Immature natural killer cell (primary cell): ENCODE measurements at regions not wholly inside any gene's neighbourhood (a gene's known extent, or its start where the extent isn't known, plus 50 kb on each side); places are given as distances from the start of the nearest gene placed in this dataset.

Experiments used
- DNase-seq, 3 donors: peaks; one replicate each; pipeline ENCODE4 v3.0.0; 2022; ENCODE audit warnings: mixed read lengths in 1 of 3
- H3K27ac Mint-ChIP-seq, 6 donors: one replicate each; pipeline ENCODE4 v1.8.0; 2020; ENCODE audit warnings: mixed read lengths in 6 of 6, mild to moderate bottlenecking in 5 of 6, inconsistent platforms in 4 of 6, moderate library complexity in 3 of 6
- H3K27me3 Mint-ChIP-seq, 3 donors: one replicate each; pipeline ENCODE4 v1.8.0; 2020 to 2021; ENCODE audit warnings: low read depth in 3 of 3, mild to moderate bottlenecking in 3 of 3, mixed read lengths in 3 of 3, moderate library complexity in 3 of 3, inconsistent platforms in 1 of 3
- H3K36me3 Mint-ChIP-seq, 3 donors: one replicate each; pipeline ENCODE4 v1.8.0; 2020; ENCODE audit warnings: mixed read lengths in 3 of 3, inconsistent platforms in 2 of 3, mild to moderate bottlenecking in 2 of 3
- H3K4me1 Mint-ChIP-seq, 2 donors: one replicate each; pipeline ENCODE4 v1.8.0; 2020; ENCODE audit warnings: inconsistent platforms in 2 of 2, mild to moderate bottlenecking in 2 of 2, mixed read lengths in 2 of 2, moderate library complexity in 1 of 2
- H3K4me3 Mint-ChIP-seq, 5 donors: one replicate each; pipeline ENCODE4 v1.8.0; 2020; ENCODE audit warnings: mild to moderate bottlenecking in 5 of 5, mixed read lengths in 5 of 5, inconsistent platforms in 3 of 5, moderate library complexity in 3 of 5
- H3K9me3 Mint-ChIP-seq, 6 donors: one replicate each; pipeline ENCODE4 v1.8.0; 2020; ENCODE audit warnings: mild to moderate bottlenecking in 6 of 6, mixed read lengths in 6 of 6, inconsistent platforms in 4 of 6, moderate library complexity in 3 of 6

DNA sequence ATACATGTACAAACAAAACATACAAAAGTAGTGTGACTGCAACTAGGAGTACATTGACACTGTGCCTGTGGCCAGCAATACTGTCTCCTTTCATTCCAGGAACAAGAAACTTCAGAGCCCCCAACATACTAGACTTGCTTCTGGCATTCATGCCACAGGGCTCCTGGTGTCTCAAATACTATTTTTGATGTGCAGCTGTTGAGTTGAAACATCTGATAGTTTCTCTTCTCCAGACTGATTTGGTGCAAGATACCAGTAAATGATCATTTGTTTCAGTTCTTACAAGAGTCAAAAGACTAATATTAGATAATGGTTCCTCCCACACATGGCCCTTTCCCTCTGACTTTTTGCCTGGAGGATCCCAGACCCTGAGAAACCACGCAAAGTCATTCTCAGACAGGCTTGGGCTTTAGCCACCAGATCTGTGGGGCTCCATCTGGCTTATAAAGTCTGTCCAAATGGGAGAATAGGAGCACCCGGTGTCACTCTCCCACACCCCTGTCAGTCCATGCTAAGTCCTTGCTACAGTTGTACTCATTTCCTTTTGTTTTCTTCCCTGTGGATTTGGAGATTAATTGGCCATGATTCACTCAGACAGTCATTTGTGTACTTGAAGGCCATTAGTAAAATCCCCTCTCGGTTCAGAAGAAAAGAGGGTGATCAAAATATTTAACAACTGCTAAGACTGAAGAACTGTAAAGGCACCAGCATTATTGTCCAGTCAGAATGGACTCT, 163.5 kb upstream of the RUNX1 start:
- no peak for DNase-seq
- Mint-ChIP-seq H3K27me3 (peaks cover 2 to 7% (median 6%) of the 10 kb centered on the region in 3 donors), H3K36me3 (peaks cover 0 to 6% (median 0%) of the 10 kb centered on the region in 3 donors), H3K4me3 (no peak overlapping the region), H3K4me1 (no peaks in the 10 kb centered on the region), H3K27ac (no peak overlapping the region), H3K9me3 (peaks cover 0 to 10% (median 1%) of the 10 kb centered on the region in 6 donors)

DNA sequence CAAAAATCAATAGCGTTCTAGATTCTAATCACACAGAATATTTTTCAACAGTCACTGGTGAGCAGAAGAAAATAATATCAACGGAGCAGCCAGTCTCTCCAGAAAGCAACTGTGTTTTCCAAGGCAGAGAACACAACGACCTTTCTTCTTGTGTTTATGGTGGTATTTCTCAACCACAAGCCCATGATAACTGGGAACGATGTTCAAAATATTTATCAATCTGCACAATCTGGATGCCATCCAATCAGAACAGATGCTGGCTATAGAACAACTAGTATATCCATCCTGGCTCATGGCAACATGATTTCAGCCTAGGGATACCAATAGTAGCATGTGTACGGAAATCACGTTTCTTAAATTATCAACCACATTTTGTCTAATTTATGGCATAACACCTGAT, 162.7 kb upstream of the RUNX1 start:
- Mint-ChIP-seq H3K36me3 (peaks cover 0 to 6% (median 0%) of the 10 kb centered on the region in 3 donors), H3K9me3 (peaks cover 0 to 10% (median 1%) of the 10 kb centered on the region in 6 donors), H3K4me1 (peaks cover 0 to 1% of the 10 kb centered on the region in 2 donors), H3K4me3 (no peak overlapping the region), H3K27ac (no peak overlapping the region), H3K27me3 (peaks cover 4 to 7% (median 5%) of the 10 kb centered on the region in 3 donors)
- DNase-seq: no peak

DNA sequence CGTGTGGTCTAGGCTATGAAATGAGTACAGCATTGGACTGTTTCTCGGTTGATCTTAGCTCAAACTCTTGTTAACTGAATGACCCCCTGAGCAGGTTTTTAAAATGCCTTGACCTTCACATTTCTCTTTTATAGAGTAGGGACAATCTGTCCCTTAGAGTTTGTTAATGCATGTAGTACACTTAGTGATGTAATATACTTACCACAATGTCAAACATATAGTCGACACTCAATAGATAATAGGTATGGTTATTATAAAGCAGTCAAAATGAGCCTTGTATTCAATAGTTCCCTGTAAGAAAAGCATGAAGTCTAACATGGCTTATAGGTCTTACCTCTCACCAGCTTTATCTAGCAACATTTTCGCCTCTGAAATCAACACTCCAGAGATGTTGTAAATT, 161.0 kb upstream of the RUNX1 start:
- H3K27me3 Mint-ChIP-seq: peaks cover 4 to 9% (median 5%) of the 10 kb centered on the region in 3 donors
- H3K9me3 Mint-ChIP-seq: peaks cover 0 to 10% (median 1%) of the 10 kb centered on the region in 6 donors
- no peak for DNase-seq

DNA sequence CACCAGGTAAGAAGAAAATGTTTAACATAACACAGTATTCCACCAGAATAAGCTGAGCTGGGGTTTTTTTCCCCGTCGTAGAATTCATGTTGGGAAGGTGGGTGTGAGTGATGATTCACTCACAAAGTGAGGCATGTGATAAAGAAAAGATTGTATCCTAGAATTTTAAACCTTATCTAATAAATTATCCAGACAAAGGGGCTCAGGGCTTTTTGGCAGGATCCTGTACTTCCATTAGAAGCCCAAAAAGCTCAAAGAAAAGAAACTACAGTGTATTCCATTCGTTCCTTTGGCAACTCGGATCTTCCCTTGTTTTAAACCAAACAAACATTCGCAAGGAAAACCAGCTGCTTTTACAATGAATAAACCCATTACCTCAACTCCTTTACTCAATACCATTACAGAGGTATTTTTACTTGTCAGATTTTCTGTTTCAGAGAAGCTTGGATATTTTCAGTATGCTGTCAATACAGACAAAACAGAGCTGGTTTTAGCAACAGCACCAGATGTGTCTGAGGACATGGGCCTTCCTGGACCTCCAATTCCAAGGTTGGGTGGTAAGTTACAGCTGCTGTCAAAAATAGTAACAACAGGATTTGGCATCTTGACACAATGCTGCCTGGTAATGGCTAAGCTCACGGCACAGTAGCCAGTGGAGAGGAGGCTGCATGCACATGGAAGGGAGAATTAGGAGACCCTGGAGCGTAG, 159.9 kb upstream of the RUNX1 start:
- Mint-ChIP-seq H3K27ac (no peak overlapping the region), H3K27me3 (peaks cover 4 to 9% (median 8%) of the 10 kb centered on the region in 3 donors), H3K36me3 (peaks cover 0 to 6% (median 0%) of the 10 kb centered on the region in 3 donors), H3K9me3 (peaks cover 0 to 10% (median 1%) of the 10 kb centered on the region in 6 donors), H3K4me3 (no peak overlapping the region), H3K4me1 (peaks cover 19 to 23% of the 10 kb centered on the region in 2 donors)
- DNase-seq: no peak

More for the DNA sequence above, 161.0 kb upstream of the RUNX1 start:
- H3K27ac Mint-ChIP-seq: no peak overlapping the region
- H3K4me3 Mint-ChIP-seq: no peak overlapping the region
- peaks cover 0 to 6% (median 0%) of the 10 kb centered on the region in 3 donors for H3K36me3 Mint-ChIP-seq
- peaks cover 12 to 13% of the 10 kb centered on the region in 2 donors for H3K4me1 Mint-ChIP-seq

DNA sequence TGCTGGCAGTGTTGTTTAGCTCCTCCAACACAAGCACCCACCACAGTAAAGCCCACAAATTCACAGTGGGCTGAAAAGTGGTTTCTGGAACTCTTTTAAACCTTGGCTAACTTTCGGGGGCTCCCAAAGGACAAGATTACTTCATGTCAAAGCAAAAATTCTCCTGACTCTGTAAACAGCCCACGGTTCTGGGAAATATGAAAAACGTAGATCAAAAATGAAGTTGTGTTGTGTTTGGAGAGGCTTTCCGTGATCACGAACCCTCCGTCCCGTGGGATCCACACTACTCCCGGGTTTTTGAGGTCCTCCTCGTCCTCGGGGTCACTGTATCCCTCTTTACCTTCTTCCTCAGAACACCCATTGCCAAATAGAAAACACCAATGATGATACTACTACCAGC, 159.0 kb upstream of the RUNX1 start:
- H3K27ac Mint-ChIP-seq: no peak overlapping the region
- peaks cover 0 to 10% (median 1%) of the 10 kb centered on the region in 6 donors for H3K9me3 Mint-ChIP-seq
- H3K4me1 Mint-ChIP-seq: peaks cover 19 to 23% of the 10 kb centered on the region in 2 donors
- peaks cover 0 to 6% (median 0%) of the 10 kb centered on the region in 3 donors for H3K36me3 Mint-ChIP-seq
- H3K4me3 Mint-ChIP-seq: no peak overlapping the region
- peaks cover 4 to 14% (median 8%) of the 10 kb centered on the region in 3 donors for H3K27me3 Mint-ChIP-seq
- no peak for DNase-seq

DNA sequence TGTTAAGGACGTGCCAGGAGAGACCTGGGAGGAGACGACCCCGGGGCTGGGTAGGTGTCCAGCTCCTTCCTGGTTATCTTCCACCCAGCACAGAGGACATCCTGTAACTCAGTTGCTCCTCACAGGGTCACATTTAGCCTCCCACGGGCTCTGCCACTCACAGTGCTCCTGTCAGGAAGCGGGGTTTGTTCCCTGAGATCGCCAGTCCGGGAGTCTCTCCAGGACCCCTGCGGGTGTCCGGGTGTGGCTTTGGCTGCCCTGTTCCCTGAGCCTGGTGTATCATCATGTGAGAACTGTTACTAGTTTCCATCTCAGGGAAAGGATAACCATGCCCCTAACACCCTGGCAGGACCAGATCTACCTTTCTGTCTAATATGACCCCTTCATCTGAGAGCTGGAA, 158.2 kb upstream of the RUNX1 start:
- Mint-ChIP-seq H3K4me3 (no peak overlapping the region), H3K27ac (no peak overlapping the region), H3K36me3 (peaks cover 0 to 6% (median 0%) of the 10 kb centered on the region in 3 donors), H3K9me3 (peaks cover 0 to 10% (median 1%) of the 10 kb centered on the region in 6 donors), H3K27me3 (peaks cover 4 to 14% (median 8%) of the 10 kb centered on the region in 3 donors), H3K4me1 (peaks cover 19 to 23% of the 10 kb centered on the region in 2 donors)
- DNase-seq: no peak

DNA sequence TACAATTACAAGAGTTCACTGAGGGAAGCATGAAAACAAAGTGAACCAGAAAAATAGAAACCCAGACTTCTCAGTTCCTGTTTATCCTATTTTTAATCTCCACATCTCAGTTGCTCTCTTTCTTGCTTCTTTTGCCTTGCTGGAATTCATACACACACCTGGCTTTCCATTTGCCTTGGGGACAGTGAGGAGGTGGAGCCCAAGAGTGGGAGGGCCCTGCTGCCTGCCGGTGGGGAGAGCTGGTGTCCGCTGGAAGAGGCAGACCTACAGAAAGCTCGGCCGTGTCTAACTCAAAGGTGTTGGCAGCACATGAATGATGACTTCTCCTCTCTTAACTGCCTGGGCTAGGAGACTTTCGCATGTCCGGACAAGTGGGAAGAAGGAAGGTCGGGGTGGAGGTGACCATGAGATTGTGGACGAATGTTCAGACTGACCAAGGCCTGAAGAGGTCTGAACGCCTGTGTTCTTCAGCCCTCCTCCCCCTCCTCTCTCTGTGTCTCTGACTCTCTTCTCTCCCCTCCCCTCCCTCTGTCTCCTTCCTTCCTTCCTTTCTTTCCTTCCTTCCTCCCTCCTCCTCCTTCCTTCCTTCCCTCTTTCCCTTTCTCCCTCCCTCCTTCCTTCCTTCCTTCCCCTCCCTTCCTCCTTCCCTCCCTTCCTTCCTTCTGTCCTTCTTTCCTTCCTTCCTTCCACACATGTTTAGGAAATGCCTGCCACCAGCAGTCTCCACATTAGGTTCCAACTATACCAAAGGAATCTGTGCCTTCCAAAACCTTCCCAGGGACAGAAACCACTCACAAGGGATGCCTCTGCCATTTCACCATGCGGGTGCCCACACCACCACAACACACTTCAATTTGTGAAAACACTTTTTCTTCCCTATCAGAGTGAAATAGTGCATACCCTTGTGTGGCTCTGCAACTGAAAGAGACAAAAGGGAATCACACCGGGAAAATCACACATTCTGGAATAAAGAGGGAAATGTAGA, 157.3 kb upstream of the RUNX1 start:
- Mint-ChIP-seq H3K9me3 (peaks cover 0 to 10% (median 1%) of the 10 kb centered on the region in 6 donors), H3K27ac (no peak overlapping the region), H3K4me3 (peak overlapping the region in 2 of 5 donors; percentile 84 to 90), H3K36me3 (peaks cover 0 to 6% (median 0%) of the 10 kb centered on the region in 3 donors), H3K27me3 (peaks cover 3 to 10% (median 8%) of the 10 kb centered on the region in 3 donors), H3K4me1 (peaks cover 19 to 23% of the 10 kb centered on the region in 2 donors)
- DNase-seq: no peak

DNA sequence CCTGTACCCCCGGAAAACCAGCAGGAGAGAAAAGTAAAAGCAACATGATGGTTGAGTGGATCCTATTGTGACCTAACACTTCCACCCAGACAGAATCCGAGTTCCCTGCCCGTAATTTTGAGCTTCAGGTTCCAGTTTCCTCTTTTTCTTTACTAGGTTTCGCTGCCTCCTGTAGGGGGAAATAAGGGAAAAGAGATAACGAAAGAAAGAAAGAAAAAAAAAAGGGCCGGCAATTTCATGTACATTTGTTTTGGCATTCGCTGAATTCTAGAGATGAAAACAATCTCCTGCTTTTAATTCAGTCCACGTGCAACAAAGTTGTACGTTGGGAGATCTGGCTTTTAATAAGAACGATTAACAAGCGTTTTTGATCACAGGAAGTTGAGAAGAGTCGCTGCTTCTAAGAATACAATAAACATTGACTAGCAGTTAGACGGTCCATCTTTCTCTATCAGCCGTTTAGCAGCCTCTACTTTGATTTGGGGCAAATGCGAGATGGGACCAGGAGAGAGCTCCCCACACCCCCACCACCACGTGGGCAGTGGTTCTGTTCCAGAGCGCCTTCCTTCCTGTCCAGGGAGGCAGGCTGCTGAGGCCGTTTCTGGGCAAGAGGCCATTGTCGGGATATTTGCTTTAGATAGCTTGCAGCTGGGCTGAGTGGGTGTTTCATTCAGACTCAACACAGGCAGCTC, 155.9 kb upstream of the RUNX1 start:
- peaks cover 5 to 10% (median 8%) of the 10 kb centered on the region in 3 donors for H3K27me3 Mint-ChIP-seq
- peaks cover 0 to 3% (median 0%) of the 10 kb centered on the region in 6 donors for H3K9me3 Mint-ChIP-seq
- peak in 1 of 3 donors; percentile 10 for DNase-seq
- peak overlapping the region in 1 of 6 donors; percentile 9 for H3K27ac Mint-ChIP-seq
- H3K36me3 Mint-ChIP-seq: peaks cover 0 to 3% (median 3%) of the 10 kb centered on the region in 3 donors
- H3K4me3 Mint-ChIP-seq: peak overlapping the region; percentile 82 to 90 (median 84)
- peaks cover 19 to 23% of the 10 kb centered on the region in 2 donors for H3K4me1 Mint-ChIP-seq

DNA sequence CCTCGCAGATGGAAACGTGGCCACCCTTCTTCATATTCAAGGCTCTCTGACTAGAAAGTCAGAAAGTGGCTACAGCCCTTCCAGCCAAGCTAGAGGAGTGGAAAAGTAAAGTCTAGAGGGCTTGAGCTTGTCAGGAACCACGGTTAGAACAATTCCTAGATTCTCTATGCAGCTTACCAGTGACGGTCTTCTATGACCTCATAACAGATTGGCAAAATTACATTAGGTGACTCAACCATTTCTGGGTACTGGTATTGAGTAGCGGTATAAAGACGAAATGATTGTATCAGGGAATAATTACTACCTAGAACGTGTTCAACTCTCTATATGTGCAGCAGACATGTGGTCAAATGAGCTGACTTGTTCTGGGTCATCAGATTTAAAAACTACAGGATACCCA, 155.0 kb upstream of the RUNX1 start:
- peaks cover 5 to 10% (median 7%) of the 10 kb centered on the region in 3 donors for H3K27me3 Mint-ChIP-seq
- no peak overlapping the region for H3K27ac Mint-ChIP-seq
- H3K36me3 Mint-ChIP-seq: peaks cover 0 to 3% (median 0%) of the 10 kb centered on the region in 3 donors
- no peak for DNase-seq
- H3K9me3 Mint-ChIP-seq: no peaks in the 10 kb centered on the region
- H3K4me3 Mint-ChIP-seq: peak overlapping the region in 2 of 5 donors; percentile 29 to 44
- H3K4me1 Mint-ChIP-seq: peaks cover 19 to 23% of the 10 kb centered on the region in 2 donors

DNA sequence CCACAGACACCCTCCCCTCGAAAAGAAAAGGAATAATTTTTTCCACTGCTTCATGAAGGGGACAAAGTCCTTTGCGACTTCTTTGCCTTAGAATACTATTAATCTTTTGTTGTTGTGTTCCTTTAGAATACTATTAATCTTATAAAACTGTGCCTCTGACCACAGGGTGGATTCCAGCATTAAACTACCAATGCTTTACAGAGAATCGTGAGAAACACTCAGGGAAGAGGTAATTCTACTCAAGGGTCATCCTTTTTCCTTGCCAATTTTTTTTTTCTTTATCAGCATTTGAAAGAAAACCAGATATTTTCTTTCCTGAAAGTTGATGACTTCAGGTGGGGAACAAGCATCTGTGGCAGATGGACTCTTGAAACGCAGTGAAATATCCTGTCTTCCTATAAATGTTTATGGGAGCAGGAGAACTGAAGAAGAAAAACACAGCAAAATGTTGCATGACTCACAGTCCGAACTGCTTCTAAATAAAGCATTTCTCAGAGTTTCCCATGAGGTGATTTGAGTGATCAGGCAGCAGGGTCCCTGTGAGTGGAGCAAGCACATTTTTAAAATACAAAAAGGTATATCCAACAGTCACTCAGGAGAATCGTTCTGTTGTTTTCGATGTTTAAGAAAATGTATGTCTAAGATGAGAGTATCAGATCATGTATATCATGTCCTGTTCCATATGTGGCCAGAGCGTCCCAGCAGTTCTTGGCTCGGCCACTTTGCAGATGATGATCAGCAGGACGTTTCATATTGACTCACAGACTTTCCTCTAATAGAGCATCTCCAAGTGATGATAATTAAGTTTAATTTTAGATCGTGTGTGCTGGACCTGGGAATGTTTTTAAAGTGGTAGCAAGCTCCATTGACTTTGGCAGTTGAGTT, 154.2 kb upstream of the RUNX1 start:
- peaks cover 0 to 3% (median 0%) of the 10 kb centered on the region in 3 donors for H3K36me3 Mint-ChIP-seq
- H3K27me3 Mint-ChIP-seq: peaks cover 3 to 7% (median 5%) of the 10 kb centered on the region in 3 donors
- H3K4me3 Mint-ChIP-seq: no peak overlapping the region
- peaks cover 19 to 23% of the 10 kb centered on the region in 2 donors for H3K4me1 Mint-ChIP-seq
- H3K27ac Mint-ChIP-seq: no peak overlapping the region
- DNase-seq: no peak
- no peaks in the 10 kb centered on the region for H3K9me3 Mint-ChIP-seq

DNA sequence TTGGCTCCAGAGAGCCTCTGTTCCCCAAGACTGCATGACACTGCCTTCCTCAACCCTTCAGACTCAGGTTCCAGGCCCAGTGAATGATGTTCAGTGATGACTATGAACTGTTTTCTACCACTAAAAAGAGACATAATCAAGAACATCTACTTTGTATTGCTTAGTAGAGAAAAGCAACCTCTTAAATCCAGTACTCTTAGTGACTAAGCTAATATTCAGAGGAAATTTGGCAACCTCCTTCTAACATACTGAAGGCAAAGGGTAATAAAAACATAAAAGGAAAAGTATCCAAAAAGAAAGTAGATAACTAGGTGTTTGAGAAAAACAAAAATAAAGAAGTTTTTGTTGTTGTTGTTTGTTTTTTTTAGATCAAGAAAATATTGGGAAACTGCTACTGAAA, 153.3 kb upstream of the RUNX1 start:
- Mint-ChIP-seq H3K4me3 (no peak overlapping the region), H3K27ac (no peak overlapping the region), H3K4me1 (peaks cover 19 to 23% of the 10 kb centered on the region in 2 donors), H3K36me3 (peaks cover 0 to 3% (median 0%) of the 10 kb centered on the region in 3 donors), H3K9me3 (no peaks in the 10 kb centered on the region), H3K27me3 (peaks cover 3 to 7% (median 5%) of the 10 kb centered on the region in 3 donors)
- DNase-seq: no peak

DNA sequence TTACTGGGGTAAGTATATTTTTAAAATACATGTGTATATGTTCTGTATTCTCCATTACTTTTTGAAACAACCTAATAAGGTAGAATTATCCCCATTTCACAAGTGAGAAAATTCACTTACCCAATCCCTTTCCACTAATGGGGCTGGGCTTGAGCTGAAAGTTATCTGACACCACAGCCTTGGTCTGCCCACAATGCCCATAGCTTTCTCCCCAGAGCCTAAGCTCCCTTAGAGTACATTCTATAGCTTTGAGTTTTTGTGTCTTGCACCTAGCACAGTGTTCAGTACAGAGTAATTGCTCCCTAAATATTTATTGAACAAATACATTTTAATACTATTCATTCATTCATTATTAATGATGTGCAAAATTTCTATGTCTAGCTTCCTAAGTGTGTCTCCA, 152.7 kb upstream of the RUNX1 start:
- no peak overlapping the region for H3K4me3 Mint-ChIP-seq

More for the DNA sequence above, 152.7 kb upstream of the RUNX1 start:
- peaks cover 18 to 23% of the 10 kb centered on the region in 2 donors for H3K4me1 Mint-ChIP-seq
- H3K27me3 Mint-ChIP-seq: peaks cover 3 to 7% (median 3%) of the 10 kb centered on the region in 3 donors
- H3K36me3 Mint-ChIP-seq: peaks cover 0 to 3% (median 0%) of the 10 kb centered on the region in 3 donors
- H3K9me3 Mint-ChIP-seq: no peaks in the 10 kb centered on the region
- no peak for DNase-seq
- H3K27ac Mint-ChIP-seq: no peak overlapping the region
